ENCODE measurements at regions not wholly inside any gene's neighbourhood (a gene's known extent, or its start where the extent isn't known, plus 50 kb on each side); places are given as distances from the start of the nearest gene placed in this dataset.

GRCh38 chr2:225764346-225764745 lies 364.8 kb downstream of the NYAP2 start:
- CTCF ChIA-PET, result interaction anchor here (1.0 kb wide), 1 partner anchor 86 kb away, joined by 3 read pairs; no protein-coding TSS in a partner anchor
- no TSS peak for BruUV-seq (replicated peaks)
- Mint-ChIP-seq H3K4me3 (ENCODE audit: unreplicated experiment) (no peak overlapping the region), H3K4me1 (ENCODE audit: insufficient read depth, unreplicated experiment) (no peaks in the 10 kb centered on the region), H3K36me3 (ENCODE audit: insufficient read depth, unreplicated experiment) (no peaks in the 10 kb centered on the region), H3K27me3 (ENCODE audit: insufficient read depth, unreplicated experiment) (no peaks in the 10 kb centered on the region), H3K9me3 (ENCODE audit: unreplicated experiment) (no peaks in the 10 kb centered on the region), H3K27ac (ENCODE audit: low read depth, unreplicated experiment) (no peak overlapping the region)
- intact Hi-C loops (cut with micrococcal nuclease), result no loop called here
- no peak for DNase-seq (ENCODE audit: unreplicated experiment)
- TF ChIP-seq CTCF (IDR thresholded peaks at IDR 0.05; ENCODE audit: unreplicated experiment), result no peak
- POLR2A ChIA-PET, result interaction anchor here (1.1 to 1.2 kb wide), 2 partner anchors 10 to 26 kb away, joined by 3 read pairs; no protein-coding TSS in a partner anchor

- no peaks in the 10 kb centered on the region for H3K27me3 Mint-ChIP-seq (ENCODE audit: insufficient read depth, unreplicated experiment)
- ChIA-PET CTCF (interaction anchor here (0.6 to 0.7 kb wide), 3 partner anchors 18 to 375 kb away, joined by 3 read pairs; no protein-coding TSS in a partner anchor), POLR2A (interaction anchor here (1.1 kb wide), 1 partner anchor 10 kb away, joined by 3 read pairs; no protein-coding TSS in a partner anchor)
- no peak overlapping the region for H3K4me3 Mint-ChIP-seq (ENCODE audit: unreplicated experiment)
- H3K9me3 Mint-ChIP-seq (ENCODE audit: unreplicated experiment), result no peaks in the 10 kb centered on the region
- intact Hi-C loops (cut with micrococcal nuclease), result no loop called here
- DNase-seq (ENCODE audit: unreplicated experiment), result no peak
- no TSS peak for BruUV-seq (replicated peaks)
- H3K27ac Mint-ChIP-seq (ENCODE audit: low read depth, unreplicated experiment), result no peak overlapping the region
- no peak for TF ChIP-seq CTCF (IDR thresholded peaks at IDR 0.05; ENCODE audit: unreplicated experiment)
- H3K4me1 Mint-ChIP-seq (ENCODE audit: insufficient read depth, unreplicated experiment), result no peaks in the 10 kb centered on the region
- no peaks in the 10 kb centered on the region for H3K36me3 Mint-ChIP-seq (ENCODE audit: insufficient read depth, unreplicated experiment)
Measured at GRCh38 chr2:225763711-225764110, 364.2 kb downstream of the NYAP2 start.

- Mint-ChIP-seq H3K4me1 (ENCODE audit: insufficient read depth, unreplicated experiment) (no peaks in the 10 kb centered on the region), H3K4me3 (ENCODE audit: unreplicated experiment) (no peak overlapping the region)
- DNase-seq (ENCODE audit: unreplicated experiment), result no peak
Measured at GRCh38 chr2:225761396-225761795, 361.9 kb downstream of the NYAP2 start.

GRCh38 chr2:225757248-225757647 lies 357.7 kb downstream of the NYAP2 start:
- BruUV-seq (replicated peaks), result no TSS peak
- intact Hi-C loops (cut with micrococcal nuclease), result no loop called here
- H3K9me3 Mint-ChIP-seq (ENCODE audit: unreplicated experiment), result no peaks in the 10 kb centered on the region
- no peaks in the 10 kb centered on the region for H3K4me1 Mint-ChIP-seq (ENCODE audit: insufficient read depth, unreplicated experiment)
- H3K4me3 Mint-ChIP-seq (ENCODE audit: unreplicated experiment), result no peak overlapping the region
- H3K27me3 Mint-ChIP-seq (ENCODE audit: insufficient read depth, unreplicated experiment), result no peaks in the 10 kb centered on the region
- H3K36me3 Mint-ChIP-seq (ENCODE audit: insufficient read depth, unreplicated experiment), result no peaks in the 10 kb centered on the region
- DNase-seq (ENCODE audit: unreplicated experiment), result no peak
- TF ChIP-seq CTCF (IDR thresholded peaks at IDR 0.05; ENCODE audit: unreplicated experiment), result no peak
- no peak overlapping the region for H3K27ac Mint-ChIP-seq (ENCODE audit: low read depth, unreplicated experiment)
- ChIA-PET CTCF (no interaction called here), POLR2A (no interaction called here)

More at GRCh38 chr2:225761396-225761795, 361.9 kb downstream of the NYAP2 start:
- ChIA-PET CTCF (interaction anchor here (0.6 to 0.7 kb wide), 2 partner anchors 16 to 41 kb away, joined by 3 to 4 read pairs; no protein-coding TSS in a partner anchor), POLR2A (interaction anchor here (1.4 kb wide), 1 partner anchor 11 kb away, joined by 3 read pairs; no protein-coding TSS in a partner anchor)
- no peak for TF ChIP-seq CTCF (IDR thresholded peaks at IDR 0.05; ENCODE audit: unreplicated experiment)
- intact Hi-C loops (cut with micrococcal nuclease), result no loop called here
- BruUV-seq (replicated peaks), result no TSS peak
- Mint-ChIP-seq H3K27ac (ENCODE audit: low read depth, unreplicated experiment) (no peak overlapping the region), H3K9me3 (ENCODE audit: unreplicated experiment) (no peaks in the 10 kb centered on the region), H3K27me3 (ENCODE audit: insufficient read depth, unreplicated experiment) (no peaks in the 10 kb centered on the region), H3K36me3 (ENCODE audit: insufficient read depth, unreplicated experiment) (no peaks in the 10 kb centered on the region)

Data from MCF 10A (cell line).